Epithelial cell of esophagus (primary cell): ENCODE measurements at regions not wholly inside any gene's neighbourhood (a gene's known extent, or its start where the extent isn't known, plus 50 kb on each side); places are given as distances from the start of the nearest gene placed in this dataset.

ENCODE experiments used
- DNase-seq: peaks from one replicate; pipeline ENCODE4 v3.0.0; 2010; ENCODE audit warnings: low read depth
- H3K4me3 ChIP-seq: 2 replicates; pipeline ENCODE4 v1.5.1; 2011; ENCODE audit warnings: mild to moderate bottlenecking, low read length, control low read depth
- CTCF ChIP-seq: IDR thresholded peaks from 2 replicates; pipeline ENCODE4 v1.5.1; 2011; ENCODE audit warnings: low read depth, mild to moderate bottlenecking, low read length, control low read depth, inconsistent platforms; ENCODE audit not compliant: insufficient read depth; ENCODE audit errors: missing control alignments

GRCh38 chr14:62189698-62190097, 427.5 kb downstream of the SNAPC1 start:
- no peak overlapping the region for H3K4me3 ChIP-seq
- no peak for TF ChIP-seq CTCF
- DNase-seq: peak; percentile 71

- no peak for TF ChIP-seq CTCF
- DNase-seq: peak; percentile 19
- H3K4me3 ChIP-seq: no peak overlapping the region
Observed at GRCh38 chr14:62206456-62206855, 444.2 kb downstream of the SNAPC1 start.

- peak; percentile 82 for DNase-seq
- no peak for TF ChIP-seq CTCF
- no peak overlapping the region for H3K4me3 ChIP-seq
Observed at GRCh38 chr14:62209287-62209899, 447.2 kb downstream of the SNAPC1 start.

GRCh38 chr14:62213516-62213915, 451.3 kb downstream of the SNAPC1 start:
- DNase-seq: peak; percentile 91
- no peak overlapping the region for H3K4me3 ChIP-seq
- TF ChIP-seq CTCF: no peak

- no peak overlapping the region for H3K4me3 ChIP-seq
- DNase-seq: no peak
- no peak for TF ChIP-seq CTCF
Observed at GRCh38 chr14:62216121-62216520, 453.9 kb downstream of the SNAPC1 start.

- H3K4me3 ChIP-seq: no peak overlapping the region
- no peak for TF ChIP-seq CTCF
- DNase-seq: no peak
Observed at GRCh38 chr14:62234849-62235248, 472.6 kb downstream of the SNAPC1 start.

GRCh38 chr14:62244221-62244620, 482.0 kb downstream of the SNAPC1 start:
- no peak for TF ChIP-seq CTCF
- no peak for DNase-seq

More at GRCh38 chr14:62244221-62244620, 482.0 kb downstream of the SNAPC1 start:
- no peak overlapping the region for H3K4me3 ChIP-seq
